WTC11 (cell line): ENCODE measurements at regions not wholly inside any gene's neighbourhood (a gene's known extent, or its start where the extent isn't known, plus 50 kb on each side); places are given as distances from the start of the nearest gene placed in this dataset.

ENCODE experiments used
- ATAC-seq: fragments of 200-7000 bp; cut with Tn5 transposase; 2 replicates; pipeline ENCODE4 v1.10.0; 2021; ENCODE audit warnings: mild to moderate bottlenecking, moderate library complexity
- CTCF ChIA-PET: fragments of 300-600 bp; sonication (Branson Sonifier 250); formaldehyde crosslinking; loops from one replicate; lab custom pipeline; 2021; ENCODE audit warnings: antibody characterized with exemption; lab: Charles Lee
- POLR2A ChIA-PET: fragments of 350-600 bp; sonication (Branson Sonifier 250); formaldehyde crosslinking; loops from one replicate; lab custom pipeline; 2021; ENCODE audit warnings: antibody characterized with exemption; lab: Charles Lee
- DNase-seq: peaks from one replicate; pipeline ENCODE4 v3.0.0; 2021; ENCODE audit warnings: low spot score
- H3K27ac Mint-ChIP-seq: 2 replicates; pipeline ENCODE4 v1.8.0; 2021; ENCODE audit warnings: mixed read lengths
- H3K27me3 Mint-ChIP-seq: 2 replicates; pipeline ENCODE4 v1.8.0; 2021; ENCODE audit warnings: low read depth, mild to moderate bottlenecking, moderate library complexity, mixed read lengths
- H3K36me3 Mint-ChIP-seq: 2 replicates; pipeline ENCODE4 v1.8.0; 2021; ENCODE audit warnings: mixed read lengths
- H3K4me1 Mint-ChIP-seq: 2 replicates; pipeline ENCODE4 v1.8.0; 2022; ENCODE audit warnings: mixed read lengths
- H3K4me3 Mint-ChIP-seq: 2 replicates; pipeline ENCODE4 v1.8.0; 2021; ENCODE audit warnings: mild to moderate bottlenecking, moderate library complexity, mixed read lengths
- H3K9me3 Mint-ChIP-seq: 2 replicates; pipeline ENCODE4 v1.8.0; 2021; ENCODE audit warnings: mixed read lengths
- ATF2 ChIP-seq: sonication (generic); formaldehyde crosslinking; IDR thresholded peaks from 2 replicates; pipeline ENCODE4 v1.8.1; 2022; ENCODE audit warnings: low read depth, missing genetic modification reagents, borderline replicate concordance
- CDX4 ChIP-seq: fragments of 250-450 bp; sonication (Bioruptor Pico); IDR thresholded peaks from 2 replicates; pipeline ENCODE4 v1.9.0; 2021; ENCODE audit warnings: moderate library complexity, mild to moderate bottlenecking, inconsistent platforms, borderline replicate concordance
- CREB1 ChIP-seq: sonication (generic); formaldehyde crosslinking; IDR thresholded peaks from 2 replicates; pipeline ENCODE4 v1.8.0; 2023; ENCODE audit warnings: mild to moderate bottlenecking, missing genetic modification reagents
- CREM ChIP-seq: sonication (generic); formaldehyde crosslinking; IDR thresholded peaks from 2 replicates; pipeline ENCODE4 v1.8.1; 2022; ENCODE audit warnings: mild to moderate bottlenecking, missing genetic modification reagents, moderate library complexity
- ERG ChIP-seq: fragments of 250-450 bp; sonication (Bioruptor Pico); IDR thresholded peaks from 2 replicates; pipeline ENCODE4 v1.8.0; 2021; ENCODE audit warnings: mild to moderate bottlenecking
- NR1H2 ChIP-seq: sonication (generic); formaldehyde crosslinking; IDR thresholded peaks from 2 replicates; pipeline ENCODE4 v1.9.0; 2021; ENCODE audit warnings: mild to moderate bottlenecking, moderate library complexity, missing genetic modification reagents
- RORB ChIP-seq: fragments of 250-450 bp; sonication (Bioruptor Pico); IDR thresholded peaks from 2 replicates; pipeline ENCODE4 v1.9.0; 2021; ENCODE audit warnings: mild to moderate bottlenecking
- SMAD4 ChIP-seq: sonication (generic); formaldehyde crosslinking; IDR thresholded peaks from 2 replicates; pipeline ENCODE4 v1.8.0; 2022; ENCODE audit warnings: mild to moderate bottlenecking, missing genetic modification reagents
- SOX15 ChIP-seq: fragments of 250-450 bp; sonication (Bioruptor Pico); IDR thresholded peaks from 2 replicates; pipeline ENCODE4 v1.9.0; 2021; ENCODE audit warnings: mild to moderate bottlenecking
- ZBTB43 ChIP-seq: sonication (generic); formaldehyde crosslinking; IDR thresholded peaks from 2 replicates; pipeline ENCODE4 v1.8.1; 2023; ENCODE audit warnings: mild to moderate bottlenecking, missing genetic modification reagents
- ZNF232 ChIP-seq: sonication (generic); formaldehyde crosslinking; IDR thresholded peaks from 2 replicates; pipeline ENCODE4 v1.8.0; 2022; ENCODE audit warnings: mild to moderate bottlenecking, missing genetic modification reagents
- ZNF263 ChIP-seq: sonication (generic); formaldehyde crosslinking; IDR thresholded peaks from 2 replicates; pipeline ENCODE4 v1.8.1; 2022; ENCODE audit warnings: low read depth, mild to moderate bottlenecking, moderate library complexity, missing genetic modification reagents
- ZNF416 ChIP-seq: fragments of 250-450 bp; sonication (Bioruptor Pico); IDR thresholded peaks from 2 replicates; pipeline ENCODE4 v1.9.0; 2021; ENCODE audit warnings: mild to moderate bottlenecking, inconsistent platforms
- ZSCAN18 ChIP-seq: fragments of 250-450 bp; sonication (Bioruptor Pico); IDR thresholded peaks from 2 replicates; pipeline ENCODE4 v2.1.2; 2022; ENCODE audit warnings: mild to moderate bottlenecking, moderate library complexity
- TF ChIP-seq, protein P1 (sequence below): sonication (generic); formaldehyde crosslinking; IDR thresholded peaks from 2 replicates; pipeline ENCODE4 v1.8.1; 2023; ENCODE audit warnings: mild to moderate bottlenecking, missing genetic modification reagents, moderate library complexity
- TF ChIP-seq, protein P2 (sequence below): fragments of 200-600 bp; IDR thresholded peaks from 2 replicates; pipeline ENCODE4 v1.8.0; 2022; ENCODE audit warnings: antibody characterized with exemption
- TF ChIP-seq, protein P3 (sequence below): sonication (generic); formaldehyde crosslinking; IDR thresholded peaks from 2 replicates; pipeline ENCODE4 v1.8.1; 2023; ENCODE audit warnings: mild to moderate bottlenecking, missing genetic modification reagents, borderline replicate concordance

DNA sequence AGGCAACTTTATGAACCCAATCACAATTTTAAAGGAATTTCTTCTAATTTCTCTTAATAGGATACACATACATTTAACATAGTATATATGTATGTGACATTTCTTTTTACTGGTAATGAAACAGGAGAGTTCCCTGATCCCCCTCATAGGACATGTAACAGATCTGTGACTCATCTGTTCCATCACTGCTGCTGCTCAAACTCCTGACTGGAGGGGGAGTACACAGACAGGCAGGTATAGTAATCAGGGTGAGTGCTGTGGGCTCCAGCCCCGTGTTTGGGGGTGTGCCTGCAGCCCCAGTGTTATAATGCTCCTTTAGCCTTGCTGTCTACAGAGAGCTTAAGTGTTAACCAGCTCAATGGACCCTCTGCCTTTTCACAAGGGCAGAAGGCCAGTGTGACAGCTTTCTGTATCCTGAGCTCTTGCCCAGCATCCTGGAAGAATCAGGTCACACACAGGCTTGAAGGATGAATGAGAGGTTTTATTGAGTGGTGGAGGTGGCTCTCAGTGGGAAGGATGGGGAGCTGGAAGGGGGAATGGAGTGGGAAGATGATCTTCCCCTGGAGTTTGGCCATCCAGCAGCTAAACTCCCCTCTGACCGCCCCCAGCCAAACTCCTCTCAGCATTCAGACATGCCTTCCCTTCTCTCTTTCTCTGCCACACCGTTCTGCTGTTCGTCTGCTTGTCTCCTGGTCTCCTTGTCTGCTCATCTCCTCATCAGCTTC lies 161.3 kb downstream of the ZNF608 start:
- H3K27me3 Mint-ChIP-seq, result peaks cover 56% of the 10 kb centered on the region
- ChIA-PET POLR2A (interaction anchor here (0.6 kb wide), 1 partner anchor 76 kb away, joined by 3 read pairs; no protein-coding TSS in a partner anchor), CTCF (interaction anchor here (0.9 kb wide), 1 partner anchor 243 kb away, joined by 3 read pairs; no protein-coding TSS in a partner anchor)
- H3K4me1 Mint-ChIP-seq, result peaks cover 38% of the 10 kb centered on the region
- no peak overlapping the region for H3K27ac Mint-ChIP-seq
- peaks cover 17% of the 10 kb centered on the region for H3K36me3 Mint-ChIP-seq
- ATAC-seq (no peak), DNase-seq (no peak)
- TF ChIP-seq SMAD4 (CRISPR knock-in tag), result no peak
- TF ChIP-seq, protein P1, sequence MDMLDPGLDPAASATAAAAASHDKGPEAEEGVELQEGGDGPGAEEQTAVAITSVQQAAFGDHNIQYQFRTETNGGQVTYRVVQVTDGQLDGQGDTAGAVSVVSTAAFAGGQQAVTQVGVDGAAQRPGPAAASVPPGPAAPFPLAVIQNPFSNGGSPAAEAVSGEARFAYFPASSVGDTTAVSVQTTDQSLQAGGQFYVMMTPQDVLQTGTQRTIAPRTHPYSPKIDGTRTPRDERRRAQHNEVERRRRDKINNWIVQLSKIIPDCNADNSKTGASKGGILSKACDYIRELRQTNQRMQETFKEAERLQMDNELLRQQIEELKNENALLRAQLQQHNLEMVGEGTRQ (CRISPR knock-in tag), result no peak
- TF ChIP-seq, protein P2, sequence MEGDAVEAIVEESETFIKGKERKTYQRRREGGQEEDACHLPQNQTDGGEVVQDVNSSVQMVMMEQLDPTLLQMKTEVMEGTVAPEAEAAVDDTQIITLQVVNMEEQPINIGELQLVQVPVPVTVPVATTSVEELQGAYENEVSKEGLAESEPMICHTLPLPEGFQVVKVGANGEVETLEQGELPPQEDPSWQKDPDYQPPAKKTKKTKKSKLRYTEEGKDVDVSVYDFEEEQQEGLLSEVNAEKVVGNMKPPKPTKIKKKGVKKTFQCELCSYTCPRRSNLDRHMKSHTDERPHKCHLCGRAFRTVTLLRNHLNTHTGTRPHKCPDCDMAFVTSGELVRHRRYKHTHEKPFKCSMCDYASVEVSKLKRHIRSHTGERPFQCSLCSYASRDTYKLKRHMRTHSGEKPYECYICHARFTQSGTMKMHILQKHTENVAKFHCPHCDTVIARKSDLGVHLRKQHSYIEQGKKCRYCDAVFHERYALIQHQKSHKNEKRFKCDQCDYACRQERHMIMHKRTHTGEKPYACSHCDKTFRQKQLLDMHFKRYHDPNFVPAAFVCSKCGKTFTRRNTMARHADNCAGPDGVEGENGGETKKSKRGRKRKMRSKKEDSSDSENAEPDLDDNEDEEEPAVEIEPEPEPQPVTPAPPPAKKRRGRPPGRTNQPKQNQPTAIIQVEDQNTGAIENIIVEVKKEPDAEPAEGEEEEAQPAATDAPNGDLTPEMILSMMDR, result no peak
- TF ChIP-seq, protein P3, sequence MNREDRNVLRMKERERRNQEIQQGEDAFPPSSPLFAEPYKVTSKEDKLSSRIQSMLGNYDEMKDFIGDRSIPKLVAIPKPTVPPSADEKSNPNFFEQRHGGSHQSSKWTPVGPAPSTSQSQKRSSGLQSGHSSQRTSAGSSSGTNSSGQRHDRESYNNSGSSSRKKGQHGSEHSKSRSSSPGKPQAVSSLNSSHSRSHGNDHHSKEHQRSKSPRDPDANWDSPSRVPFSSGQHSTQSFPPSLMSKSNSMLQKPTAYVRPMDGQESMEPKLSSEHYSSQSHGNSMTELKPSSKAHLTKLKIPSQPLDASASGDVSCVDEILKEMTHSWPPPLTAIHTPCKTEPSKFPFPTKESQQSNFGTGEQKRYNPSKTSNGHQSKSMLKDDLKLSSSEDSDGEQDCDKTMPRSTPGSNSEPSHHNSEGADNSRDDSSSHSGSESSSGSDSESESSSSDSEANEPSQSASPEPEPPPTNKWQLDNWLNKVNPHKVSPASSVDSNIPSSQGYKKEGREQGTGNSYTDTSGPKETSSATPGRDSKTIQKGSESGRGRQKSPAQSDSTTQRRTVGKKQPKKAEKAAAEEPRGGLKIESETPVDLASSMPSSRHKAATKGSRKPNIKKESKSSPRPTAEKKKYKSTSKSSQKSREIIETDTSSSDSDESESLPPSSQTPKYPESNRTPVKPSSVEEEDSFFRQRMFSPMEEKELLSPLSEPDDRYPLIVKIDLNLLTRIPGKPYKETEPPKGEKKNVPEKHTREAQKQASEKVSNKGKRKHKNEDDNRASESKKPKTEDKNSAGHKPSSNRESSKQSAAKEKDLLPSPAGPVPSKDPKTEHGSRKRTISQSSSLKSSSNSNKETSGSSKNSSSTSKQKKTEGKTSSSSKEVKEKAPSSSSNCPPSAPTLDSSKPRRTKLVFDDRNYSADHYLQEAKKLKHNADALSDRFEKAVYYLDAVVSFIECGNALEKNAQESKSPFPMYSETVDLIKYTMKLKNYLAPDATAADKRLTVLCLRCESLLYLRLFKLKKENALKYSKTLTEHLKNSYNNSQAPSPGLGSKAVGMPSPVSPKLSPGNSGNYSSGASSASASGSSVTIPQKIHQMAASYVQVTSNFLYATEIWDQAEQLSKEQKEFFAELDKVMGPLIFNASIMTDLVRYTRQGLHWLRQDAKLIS (CRISPR knock-in tag), result no peak
- TF ChIP-seq ZSCAN18, result no peak
- TF ChIP-seq CDX4 (CRISPR knock-in tag), result no peak
- no peak for TF ChIP-seq NR1H2 (CRISPR knock-in tag)
- no peak for TF ChIP-seq ZBTB43
- TF ChIP-seq ZNF263, result no peak
- TF ChIP-seq ZNF416 (CRISPR knock-in tag), result no peak
- TF ChIP-seq CREB1, result no peak
- no peak for TF ChIP-seq ERG
- no peak for TF ChIP-seq ATF2 (CRISPR knock-in tag)
- no peak for TF ChIP-seq SOX15 (CRISPR knock-in tag)
- TF ChIP-seq CREM (CRISPR knock-in tag), result no peak
- TF ChIP-seq ZNF232 (CRISPR knock-in tag), result no peak
- TF ChIP-seq RORB (CRISPR knock-in tag), result no peak
- no peak overlapping the region for H3K4me3 Mint-ChIP-seq
- H3K9me3 Mint-ChIP-seq, result peaks cover 19% of the 10 kb centered on the region
